ENCODE measurements at regions not wholly inside any gene's neighbourhood (a gene's known extent, or its start where the extent isn't known, plus 50 kb on each side); places are given as distances from the start of the nearest gene placed in this dataset.

DNA sequence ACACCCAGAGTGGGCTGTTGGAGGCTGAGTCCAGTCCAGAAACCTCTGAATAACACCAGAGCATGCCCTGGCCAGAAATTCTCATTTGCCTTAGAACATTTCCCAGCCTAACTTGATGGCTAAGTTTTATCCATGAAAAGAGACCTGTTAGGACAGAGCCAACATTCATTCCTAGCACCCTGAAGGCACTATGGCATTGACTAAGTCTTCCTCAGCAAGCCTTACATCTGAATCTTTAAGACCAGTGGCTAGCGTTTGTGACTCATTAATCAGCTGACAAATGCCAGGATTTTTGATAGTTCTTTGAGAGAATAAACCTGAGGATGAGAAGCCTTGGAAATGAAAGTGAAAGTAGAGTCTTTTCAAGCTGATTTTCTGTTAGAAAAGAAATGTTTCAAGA, 1087.1 kb upstream of the ALCAM start:
- ATAC-seq (ENCODE audit: insufficient read depth, low read depth) (peak; percentile 90), DNase-seq (peak; percentile 28)
- Histone ChIP-seq H3K36me3 (ENCODE audit: insufficient read depth, low read length) (no peaks in the 10 kb centered on the region), H3K4me3 (ENCODE audit: low read depth in 1 of 2, low read length in 2 of 2) (peak overlapping the region; percentile 16 to 52; a peak in 3 of 4 replicates), H3K4me2 (ENCODE audit: insufficient read depth, low read length) (peak overlapping the region; percentile 69), H3K79me2 (ENCODE audit: insufficient read depth, low read length) (no peaks in the 10 kb centered on the region), H4K20me1 (ENCODE audit: insufficient read depth, low read length) (no peaks in the 10 kb centered on the region), H3K27me3 (ENCODE audit: insufficient read depth, low read length, poor library complexity) (no peaks in the 10 kb centered on the region), H2AFZ (ENCODE audit: low read depth, low read length) (peak overlapping the region; percentile 87), H3K4me1 (ENCODE audit: insufficient read depth, low read length) (peaks cover 18% of the 10 kb centered on the region), H3K9me3 (ENCODE audit: insufficient read depth, low read length, severe bottlenecking) (peaks cover 17% of the 10 kb centered on the region), H3K27ac (ENCODE audit: low read length) (peak overlapping the region; percentile 91), H3K9ac (ENCODE audit: low read depth, low read length) (peak overlapping the region; percentile 52)
- TF ChIP-seq, protein P1, sequence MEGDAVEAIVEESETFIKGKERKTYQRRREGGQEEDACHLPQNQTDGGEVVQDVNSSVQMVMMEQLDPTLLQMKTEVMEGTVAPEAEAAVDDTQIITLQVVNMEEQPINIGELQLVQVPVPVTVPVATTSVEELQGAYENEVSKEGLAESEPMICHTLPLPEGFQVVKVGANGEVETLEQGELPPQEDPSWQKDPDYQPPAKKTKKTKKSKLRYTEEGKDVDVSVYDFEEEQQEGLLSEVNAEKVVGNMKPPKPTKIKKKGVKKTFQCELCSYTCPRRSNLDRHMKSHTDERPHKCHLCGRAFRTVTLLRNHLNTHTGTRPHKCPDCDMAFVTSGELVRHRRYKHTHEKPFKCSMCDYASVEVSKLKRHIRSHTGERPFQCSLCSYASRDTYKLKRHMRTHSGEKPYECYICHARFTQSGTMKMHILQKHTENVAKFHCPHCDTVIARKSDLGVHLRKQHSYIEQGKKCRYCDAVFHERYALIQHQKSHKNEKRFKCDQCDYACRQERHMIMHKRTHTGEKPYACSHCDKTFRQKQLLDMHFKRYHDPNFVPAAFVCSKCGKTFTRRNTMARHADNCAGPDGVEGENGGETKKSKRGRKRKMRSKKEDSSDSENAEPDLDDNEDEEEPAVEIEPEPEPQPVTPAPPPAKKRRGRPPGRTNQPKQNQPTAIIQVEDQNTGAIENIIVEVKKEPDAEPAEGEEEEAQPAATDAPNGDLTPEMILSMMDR (IDR thresholded peaks at IDR 0.05; ENCODE audit: borderline replicate concordance, extremely low read depth, low read length, poor library complexity, severe bottlenecking) = no peak
- no peak for TF ChIP-seq EZH2 (IDR thresholded peaks at IDR 0.05; ENCODE audit: borderline replicate concordance, low read depth, low read length, severe bottlenecking)

DNA sequence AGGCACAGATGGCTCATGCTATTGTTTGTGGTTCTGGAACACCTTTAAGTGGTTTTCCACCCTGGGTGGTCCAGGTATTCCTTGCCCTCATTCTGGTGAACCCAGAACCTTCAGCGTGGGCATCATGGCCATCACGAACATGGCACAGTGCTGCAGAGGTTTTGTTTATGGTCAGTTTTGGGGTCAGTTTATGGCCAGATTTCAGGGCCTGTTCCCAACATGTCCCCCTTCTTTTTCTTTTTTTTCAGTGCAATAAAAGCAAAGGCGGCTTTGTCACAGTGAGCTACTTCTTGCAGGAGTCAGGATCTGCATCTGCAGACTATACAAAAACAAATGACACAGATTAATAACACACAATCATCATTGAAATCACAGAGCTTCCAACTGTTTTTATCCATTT, 1085.0 kb upstream of the ALCAM start:
- Histone ChIP-seq H3K4me2 (ENCODE audit: insufficient read depth, low read length) (no peak overlapping the region), H3K27ac (ENCODE audit: low read length) (no peak overlapping the region), H3K9me3 (ENCODE audit: insufficient read depth, low read length, severe bottlenecking) (peaks cover 17% of the 10 kb centered on the region), H3K4me1 (ENCODE audit: insufficient read depth, low read length) (peaks cover 18% of the 10 kb centered on the region), H3K79me2 (ENCODE audit: insufficient read depth, low read length) (no peaks in the 10 kb centered on the region), H3K36me3 (ENCODE audit: insufficient read depth, low read length) (no peaks in the 10 kb centered on the region), H3K4me3 (ENCODE audit: low read depth in 1 of 2, low read length in 2 of 2) (no peak overlapping the region), H3K27me3 (ENCODE audit: insufficient read depth, low read length, poor library complexity) (no peaks in the 10 kb centered on the region), H3K9ac (ENCODE audit: low read depth, low read length) (no peak overlapping the region), H4K20me1 (ENCODE audit: insufficient read depth, low read length) (no peaks in the 10 kb centered on the region), H2AFZ (ENCODE audit: low read depth, low read length) (no peak overlapping the region)
- peak; percentile 8 for DNase-seq
- no peak for ATAC-seq (ENCODE audit: insufficient read depth, low read depth)
- TF ChIP-seq EZH2 (IDR thresholded peaks at IDR 0.05; ENCODE audit: borderline replicate concordance, low read depth, low read length, severe bottlenecking) = no peak
- TF ChIP-seq, protein P1 (IDR thresholded peaks at IDR 0.05; ENCODE audit: borderline replicate concordance, extremely low read depth, low read length, poor library complexity, severe bottlenecking) = no peak

DNA sequence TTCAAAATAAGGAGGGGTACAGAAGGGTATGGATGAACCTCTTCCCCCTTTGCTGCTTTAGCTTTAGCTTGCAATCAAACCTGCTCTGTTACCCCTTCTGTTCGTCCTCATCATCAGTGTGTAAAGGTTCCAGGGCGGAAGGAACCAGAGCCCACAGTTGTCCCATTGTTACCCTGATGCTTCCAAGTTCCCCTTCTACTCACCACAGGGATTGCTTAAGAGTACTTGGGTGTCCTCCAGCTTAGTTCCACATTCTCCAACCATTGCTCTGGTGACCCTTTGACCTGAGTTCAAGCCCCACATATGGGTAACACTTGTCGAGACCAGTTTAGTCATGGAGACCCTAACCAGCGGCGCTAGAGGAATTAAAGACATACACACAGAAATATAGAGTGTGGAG, 1080.1 kb upstream of the ALCAM start:
- TF ChIP-seq, protein P1 (IDR thresholded peaks at IDR 0.05; ENCODE audit: borderline replicate concordance, extremely low read depth, low read length, poor library complexity, severe bottlenecking) = no peak
- no peak for TF ChIP-seq EZH2 (IDR thresholded peaks at IDR 0.05; ENCODE audit: borderline replicate concordance, low read depth, low read length, severe bottlenecking)
- H3K36me3 ChIP-seq (ENCODE audit: insufficient read depth, low read length) = no peaks in the 10 kb centered on the region
- no peak for DNase-seq

More for the DNA sequence above, 1080.1 kb upstream of the ALCAM start:
- Histone ChIP-seq H3K27ac (ENCODE audit: low read length) (no peak overlapping the region), H3K4me3 (ENCODE audit: low read depth in 1 of 2, low read length in 2 of 2) (no peak overlapping the region), H2AFZ (ENCODE audit: low read depth, low read length) (no peak overlapping the region), H3K9me3 (ENCODE audit: insufficient read depth, low read length, severe bottlenecking) (peaks cover 7% of the 10 kb centered on the region), H3K4me2 (ENCODE audit: insufficient read depth, low read length) (no peak overlapping the region), H3K9ac (ENCODE audit: low read depth, low read length) (no peak overlapping the region), H3K27me3 (ENCODE audit: insufficient read depth, low read length, poor library complexity) (no peaks in the 10 kb centered on the region), H4K20me1 (ENCODE audit: insufficient read depth, low read length) (no peaks in the 10 kb centered on the region), H3K4me1 (ENCODE audit: insufficient read depth, low read length) (peaks cover 9% of the 10 kb centered on the region; the same call in 1 of the 2 replicates), H3K79me2 (ENCODE audit: insufficient read depth, low read length) (no peaks in the 10 kb centered on the region)
- no peak for ATAC-seq (ENCODE audit: insufficient read depth, low read depth)
